GM10266 (cell line): ENCODE measurements at regions not wholly inside any gene's neighbourhood (a gene's known extent, or its start where the extent isn't known, plus 50 kb on each side); places are given as distances from the start of the nearest gene placed in this dataset.

ENCODE experiments used
- DNase-seq: peaks from one replicate; pipeline ENCODE4 v3.0.0; 2012; ENCODE audit errors: extremely low spot score
- CTCF ChIP-seq: IDR thresholded peaks from 2 replicates; pipeline ENCODE4 v1.5.1; 2012; ENCODE audit warnings: mild to moderate bottlenecking, low read depth; ENCODE audit not compliant: control insufficient read depth, insufficient read depth; ENCODE audit errors: missing control alignments

- DNase-seq: no peak
- TF ChIP-seq CTCF: no peak
Measured at GRCh38 chr16:89027281-89027680, 50.3 kb upstream of the CBFA2T3 start.

GRCh38 chr16:89031715-89032659 is 55.0 kb upstream of the CBFA2T3 start:
- no peak for TF ChIP-seq CTCF
- peak; percentile 78 for DNase-seq

- TF ChIP-seq CTCF: no peak
- DNase-seq: no peak
Measured at GRCh38 chr16:89033304-89033703, 56.3 kb upstream of the CBFA2T3 start.

GRCh38 chr16:89033796-89034572 is 57.0 kb upstream of the CBFA2T3 start:
- no peak for TF ChIP-seq CTCF
- no peak for DNase-seq

GRCh38 chr16:89034573-89034961 is 57.6 kb upstream of the CBFA2T3 start:
- DNase-seq: no peak
- no peak for TF ChIP-seq CTCF

GRCh38 chr16:89034971-89035668 is 58.1 kb upstream of the CBFA2T3 start:
- TF ChIP-seq CTCF: no peak
- no peak for DNase-seq
